ENCODE measurements at regions not wholly inside any gene's neighbourhood (a gene's known extent, or its start where the extent isn't known, plus 50 kb on each side); places are given as distances from the start of the nearest gene placed in this dataset.

DNA sequence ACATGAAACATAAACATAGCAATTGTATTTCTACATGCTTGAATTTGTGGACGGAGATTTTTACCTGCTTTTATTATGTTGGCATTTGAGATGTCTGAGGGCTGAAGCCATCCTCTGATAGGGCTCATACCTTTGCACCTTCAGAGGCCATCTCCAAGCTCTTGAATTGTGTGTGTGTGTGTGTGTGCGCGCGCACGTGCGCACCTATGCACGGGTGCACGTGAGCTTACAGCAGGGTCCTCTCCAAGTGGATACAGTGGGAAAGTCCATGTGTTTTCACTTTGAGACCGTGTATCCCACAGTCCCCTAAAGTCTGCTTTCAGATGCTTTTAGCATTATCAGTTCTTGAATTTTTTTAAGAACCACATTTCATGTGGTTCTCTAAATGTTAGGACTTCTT lies 178.6 kb downstream of the RAB11FIP2 start:
- DNase-seq (ENCODE audit: low spot score), result no peak

DNA sequence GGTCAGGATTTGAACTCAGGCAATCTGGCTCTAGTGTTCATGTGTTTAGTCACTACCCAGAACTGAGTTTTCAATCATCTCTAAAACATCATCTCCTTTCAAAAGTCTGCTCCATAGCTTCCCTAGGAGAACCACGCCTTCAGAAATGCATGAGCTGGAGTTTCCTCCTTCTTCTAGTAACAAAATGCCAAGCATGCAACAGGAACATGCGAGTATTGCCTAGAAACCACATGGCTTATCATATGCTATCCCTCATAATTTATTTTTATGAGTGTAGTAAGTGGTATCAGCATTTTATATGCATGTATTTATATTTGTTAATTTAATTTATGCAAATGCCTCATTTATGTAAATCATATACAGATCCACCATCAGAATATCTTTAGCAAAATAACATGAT lies 170.9 kb downstream of the RAB11FIP2 start:
- DNase-seq (ENCODE audit: low spot score), result no peak

DNA sequence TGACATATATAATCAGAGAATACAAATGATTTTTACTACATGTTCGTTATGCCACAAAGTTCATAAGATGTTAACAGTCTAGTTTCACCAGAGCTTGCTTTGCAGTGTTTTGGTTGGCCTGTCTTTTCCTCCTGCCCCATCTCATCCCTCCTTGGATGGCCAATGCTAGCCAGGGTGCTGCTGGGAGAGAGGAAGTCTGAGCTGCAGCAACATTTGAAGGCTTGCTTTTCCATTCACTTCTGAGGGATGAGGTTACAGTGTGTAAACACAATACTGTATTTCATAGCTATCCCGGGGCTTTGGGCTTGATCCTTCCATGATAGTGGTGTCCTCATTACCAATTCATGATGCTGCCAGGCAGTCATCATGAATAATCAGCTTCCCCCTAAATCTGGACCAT lies 170.5 kb downstream of the RAB11FIP2 start:
- no peak for DNase-seq (ENCODE audit: low spot score)

DNA sequence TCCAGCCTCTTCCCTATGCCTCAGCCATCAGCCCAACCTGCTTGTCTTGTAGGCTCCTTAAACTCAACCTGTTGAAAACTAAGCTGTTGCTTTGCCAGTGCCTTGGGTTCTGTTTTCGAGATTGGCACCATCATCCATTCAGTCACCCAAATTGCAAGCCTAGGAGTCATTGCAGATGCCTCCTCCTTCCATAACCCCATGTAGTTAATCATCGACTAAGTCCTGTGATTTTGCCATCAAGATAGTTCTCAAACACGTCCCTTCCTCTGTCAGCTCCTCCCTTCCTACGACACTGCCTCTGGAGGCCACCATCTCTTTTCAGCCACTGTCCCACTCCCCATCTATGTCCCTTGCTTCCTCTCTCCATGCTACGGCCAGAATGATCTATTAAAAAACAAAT lies 168.1 kb downstream of the RAB11FIP2 start:
- DNase-seq (ENCODE audit: low spot score), result no peak

DNA sequence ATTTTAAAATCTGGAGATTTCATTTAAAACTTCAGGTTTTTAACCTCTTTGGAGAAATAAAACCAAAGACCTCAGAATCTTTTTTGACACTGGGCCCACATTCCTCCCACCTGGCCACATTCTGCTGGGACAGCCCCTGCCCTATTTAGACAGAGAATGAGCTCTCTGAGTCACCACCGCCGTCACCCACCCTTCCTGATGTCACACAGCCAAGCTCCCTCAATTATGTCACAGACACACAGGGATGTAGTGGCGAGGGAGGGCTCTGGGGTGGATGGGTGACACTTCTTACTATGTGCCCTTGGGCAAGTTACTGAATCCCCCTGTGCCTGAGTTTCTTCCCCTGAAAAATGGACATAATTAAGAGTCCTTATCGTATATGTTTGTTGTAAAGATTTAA lies 162.6 kb downstream of the RAB11FIP2 start:
- no peak for DNase-seq (ENCODE audit: low spot score)

DNA sequence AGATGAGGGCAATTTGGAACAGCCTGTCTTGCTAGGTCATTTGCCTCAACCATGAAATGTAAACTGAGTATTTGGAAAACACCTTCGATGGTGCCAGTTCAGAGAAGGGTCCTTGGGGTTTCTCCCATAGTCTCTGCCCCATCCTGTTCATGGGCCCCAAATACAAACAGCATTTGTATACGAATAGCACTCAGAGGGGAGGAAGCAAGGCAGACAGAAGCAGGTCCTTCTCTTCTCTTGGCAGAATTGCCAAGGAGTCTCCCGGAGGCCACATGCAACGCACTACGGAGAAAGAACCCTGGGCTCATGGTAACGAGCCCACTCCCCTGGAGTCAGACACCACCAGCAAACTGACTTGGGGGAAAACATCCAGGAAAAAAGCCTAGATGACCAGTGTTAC lies 162.1 kb downstream of the RAB11FIP2 start:
- no peak for DNase-seq (ENCODE audit: low spot score)

DNA sequence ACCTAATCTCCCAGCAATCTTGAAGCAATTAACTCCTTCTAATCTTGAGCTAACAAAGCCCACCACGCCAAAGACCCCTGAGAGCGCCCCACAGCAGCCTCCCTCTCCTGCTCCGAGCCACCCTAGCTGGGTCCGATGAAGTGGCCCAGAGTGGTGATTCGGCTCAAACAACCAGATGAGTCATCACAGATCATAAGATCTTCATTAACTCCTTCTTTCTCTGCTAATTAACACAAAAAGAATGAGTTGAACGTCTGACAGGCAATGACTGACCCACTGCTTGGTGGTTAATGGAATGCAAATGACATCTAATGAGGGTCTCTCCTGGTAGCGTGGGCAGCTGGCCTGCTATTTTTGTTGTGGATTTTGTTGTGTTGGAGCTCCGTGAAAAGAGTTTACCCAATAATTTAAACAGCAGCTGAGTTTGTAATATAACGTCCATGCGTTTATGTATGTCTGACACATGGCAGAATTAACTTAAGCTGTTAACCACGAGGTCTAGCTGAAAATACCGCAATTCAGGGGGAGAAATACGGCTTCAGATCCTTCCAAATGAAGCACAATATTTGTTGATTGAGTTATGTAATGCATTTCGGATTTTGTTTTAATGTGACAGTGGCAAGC lies 161.4 kb downstream of the RAB11FIP2 start:
- no peak for DNase-seq (ENCODE audit: low spot score)

DNA sequence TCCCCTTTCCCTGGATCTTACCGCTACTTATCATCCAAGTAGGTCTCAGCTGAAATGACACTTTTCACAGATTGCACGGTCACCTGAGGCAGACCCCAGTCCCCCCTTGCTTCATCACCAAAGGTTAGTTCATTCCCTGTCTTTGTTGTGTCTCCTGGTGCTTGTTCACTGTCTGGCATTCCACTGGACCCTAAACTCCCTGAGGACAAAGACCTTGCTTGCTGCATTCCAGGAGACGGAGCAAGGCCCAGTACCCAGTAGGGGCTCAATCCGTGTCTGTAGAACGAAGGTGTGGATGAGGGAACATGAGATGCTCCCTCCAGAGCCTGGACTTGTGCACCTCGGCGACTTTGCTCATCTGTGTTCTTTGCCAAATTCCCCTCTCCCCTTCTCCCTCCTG lies 160.0 kb downstream of the RAB11FIP2 start:
- DNase-seq (ENCODE audit: low spot score), result no peak

DNA sequence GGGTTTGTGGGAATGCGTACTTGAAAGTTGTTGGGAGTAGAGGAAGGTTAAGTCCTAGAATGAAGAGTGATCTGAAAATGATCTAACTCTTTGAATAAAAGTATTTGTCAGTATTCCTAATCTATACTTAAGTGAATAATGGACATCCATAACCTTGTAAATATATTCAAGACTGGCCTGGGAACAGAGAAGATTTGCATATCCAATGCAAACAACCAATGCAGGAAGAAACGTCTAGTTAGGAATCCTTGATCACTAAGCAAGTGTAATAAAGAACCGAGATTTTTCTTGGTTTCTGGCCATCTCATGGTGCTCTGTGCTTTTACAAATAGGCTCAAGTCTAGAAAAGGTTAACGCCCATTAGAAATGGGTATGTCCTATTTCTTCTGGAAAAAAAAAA lies 157.1 kb downstream of the RAB11FIP2 start:
- DNase-seq (ENCODE audit: low spot score), result no peak

DNA sequence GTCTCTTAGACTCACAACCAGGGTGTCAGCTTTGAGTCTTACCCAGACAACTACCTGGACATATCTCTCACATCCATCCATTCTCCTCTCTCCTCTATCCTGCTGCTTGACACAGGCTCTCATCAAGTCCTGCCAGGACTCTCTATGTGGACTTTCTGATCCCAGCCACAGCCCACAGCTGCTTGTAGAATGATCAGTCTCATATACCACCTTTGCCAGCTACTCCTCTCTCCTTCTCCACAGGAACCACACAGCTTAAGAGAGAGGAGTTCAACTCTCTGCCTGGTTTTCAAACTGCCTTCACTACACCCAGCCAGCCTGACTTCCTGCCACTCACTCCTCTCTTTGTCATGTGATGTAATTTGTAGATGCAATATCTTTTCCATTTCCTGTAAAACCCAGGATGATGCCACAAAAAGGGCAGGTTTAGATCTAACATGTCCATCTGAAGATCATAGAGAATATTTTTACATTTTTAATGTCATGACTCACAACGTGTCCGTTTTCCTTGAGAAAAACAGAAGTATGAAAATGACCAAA lies 154.0 kb downstream of the RAB11FIP2 start:
- no peak for DNase-seq (ENCODE audit: low spot score)

DNA sequence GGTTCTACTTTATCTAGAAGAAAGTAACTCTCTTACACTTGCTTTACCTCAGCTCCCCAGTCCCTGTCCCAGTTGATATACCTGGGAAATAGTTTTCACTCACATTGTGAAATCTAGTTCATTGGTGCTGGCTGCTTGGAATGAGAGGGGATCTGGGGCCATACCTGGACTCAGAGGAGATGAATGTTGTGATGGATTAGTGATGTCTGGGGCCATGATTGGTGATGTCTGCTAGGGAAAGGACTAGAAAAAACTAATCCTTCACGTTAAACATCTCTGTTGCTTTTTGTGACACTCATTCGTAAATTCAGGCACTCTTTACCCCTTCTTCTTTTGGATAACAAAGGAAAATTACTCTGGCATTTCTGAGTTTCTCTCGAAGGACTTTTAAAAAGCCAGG lies 152.4 kb downstream of the RAB11FIP2 start:
- DNase-seq (ENCODE audit: low spot score), result no peak

DNA sequence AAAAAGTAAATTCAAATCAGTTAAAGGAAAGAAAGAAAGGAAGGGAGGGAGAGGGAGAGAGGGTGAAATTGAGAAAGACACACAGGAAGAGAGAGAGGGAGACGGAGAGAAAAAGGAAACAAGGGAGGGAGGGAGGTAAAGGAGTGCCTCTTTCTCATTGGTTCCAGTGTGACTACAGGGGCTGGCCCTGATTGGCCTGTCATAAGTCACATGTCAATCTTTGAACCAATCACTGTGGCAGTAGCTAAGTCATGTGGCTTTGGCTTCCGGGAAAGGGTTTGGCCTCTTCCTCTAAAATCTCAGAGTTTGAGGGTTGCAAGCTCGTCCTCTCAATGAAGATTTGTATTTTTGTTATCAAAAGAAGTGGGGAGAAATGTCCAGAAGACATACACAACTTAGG lies 150.2 kb downstream of the RAB11FIP2 start:
- DNase-seq (ENCODE audit: low spot score), result peak; percentile 64

DNA sequence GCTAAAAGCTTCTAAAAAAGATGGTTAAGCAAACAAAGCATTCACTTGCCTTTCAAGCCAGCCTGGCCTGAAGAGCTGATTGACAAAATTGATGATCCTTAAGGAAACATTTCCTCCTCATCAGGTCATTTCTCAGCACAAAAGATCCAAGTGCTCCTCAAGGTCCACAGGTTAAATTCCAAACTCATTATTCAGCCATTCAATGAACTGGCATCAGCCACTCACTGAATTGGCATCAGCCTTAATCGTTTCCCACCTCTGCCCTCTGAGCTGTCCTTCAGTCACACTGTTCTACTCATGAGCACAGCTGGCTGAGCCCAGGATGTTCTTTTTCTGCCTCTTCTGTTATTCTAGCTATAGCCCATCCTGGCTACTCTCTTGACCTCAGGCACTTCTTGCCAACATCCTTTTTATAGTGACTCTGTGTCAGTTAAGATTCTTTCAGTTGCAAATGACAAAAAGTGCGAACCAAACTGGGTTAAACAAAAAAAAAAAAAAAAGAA lies 147.5 kb downstream of the RAB11FIP2 start:
- DNase-seq (ENCODE audit: low spot score), result no peak

DNA sequence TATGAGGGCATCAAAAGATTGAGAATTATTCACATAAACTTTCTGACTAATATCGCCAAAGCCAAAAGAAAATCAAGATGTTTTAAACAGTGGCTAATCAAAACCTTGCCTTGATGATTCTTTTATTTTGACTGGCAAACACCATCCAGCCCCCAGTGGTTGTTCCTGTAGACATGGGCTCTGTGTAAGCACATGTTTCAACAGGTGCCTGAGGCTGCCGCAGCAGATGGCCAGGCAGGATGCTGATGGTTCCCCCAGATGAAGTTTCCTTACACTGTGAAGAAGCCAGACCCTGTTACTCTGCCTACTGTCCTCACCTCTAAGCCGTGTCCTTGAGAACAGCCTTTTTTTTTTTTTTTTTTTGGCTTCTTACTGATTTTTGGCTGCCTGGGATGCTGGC lies 146.5 kb downstream of the RAB11FIP2 start:
- no peak for DNase-seq (ENCODE audit: low spot score)

DNA sequence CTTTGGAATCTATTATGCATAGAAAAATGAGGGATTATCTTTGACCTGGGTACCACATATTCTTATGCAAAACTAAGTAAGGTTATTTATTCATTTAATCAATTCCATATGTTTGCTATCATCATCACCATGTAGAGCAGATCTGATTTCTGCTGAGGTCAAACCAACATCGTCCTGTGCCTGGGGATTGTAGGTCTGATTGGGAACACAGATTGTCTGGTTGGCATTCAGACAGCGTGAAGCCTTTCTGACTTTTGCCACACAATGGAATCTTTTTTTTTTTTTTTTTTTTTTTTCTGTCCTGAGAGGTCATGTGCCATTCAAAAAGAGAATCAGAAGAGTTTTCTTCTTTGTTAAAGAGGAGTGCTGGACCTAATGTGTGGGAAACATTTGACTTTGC lies 142.9 kb downstream of the RAB11FIP2 start:
- no peak for DNase-seq (ENCODE audit: low spot score)

DNA sequence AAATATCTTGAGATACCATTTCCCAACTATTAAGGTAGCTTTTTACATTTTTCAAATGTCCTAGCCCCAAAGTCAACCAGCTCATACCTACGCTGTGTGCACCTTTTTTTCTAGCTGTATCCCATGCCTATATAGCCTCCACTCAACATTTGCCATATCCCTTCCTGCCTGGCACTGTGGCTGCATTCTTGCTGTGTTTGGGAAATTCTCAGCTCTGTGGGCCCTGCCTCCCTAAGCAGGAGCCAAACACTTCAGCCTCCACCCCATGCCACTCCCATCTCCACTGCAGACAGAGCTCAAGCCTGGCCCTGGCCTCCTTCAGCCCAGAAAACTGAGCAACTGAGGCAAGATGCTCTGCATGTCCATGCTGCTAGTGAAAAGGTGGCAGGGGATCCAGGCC lies 141.3 kb downstream of the RAB11FIP2 start:
- no peak for DNase-seq (ENCODE audit: low spot score)

DNA sequence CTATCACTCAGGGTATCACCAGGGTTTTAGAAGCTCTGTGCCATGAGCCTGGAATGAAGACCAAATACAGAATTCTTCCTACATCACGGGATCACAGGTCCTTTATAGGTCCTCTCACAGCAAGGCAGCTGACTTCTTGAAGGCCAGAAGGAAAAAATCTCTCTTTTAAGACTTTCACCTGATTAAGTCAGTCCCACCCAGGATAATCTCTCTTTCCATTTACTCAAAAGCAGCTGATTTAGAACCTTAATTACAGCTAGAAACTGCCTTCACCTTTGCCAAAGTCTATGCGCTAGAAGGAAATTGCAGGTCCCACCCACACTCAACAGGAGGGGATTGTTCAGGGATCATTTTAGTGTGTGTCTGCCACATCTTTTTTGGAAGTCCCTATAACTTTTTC lies 135.1 kb downstream of the RAB11FIP2 start:
- no peak for DNase-seq (ENCODE audit: low spot score)

DNA sequence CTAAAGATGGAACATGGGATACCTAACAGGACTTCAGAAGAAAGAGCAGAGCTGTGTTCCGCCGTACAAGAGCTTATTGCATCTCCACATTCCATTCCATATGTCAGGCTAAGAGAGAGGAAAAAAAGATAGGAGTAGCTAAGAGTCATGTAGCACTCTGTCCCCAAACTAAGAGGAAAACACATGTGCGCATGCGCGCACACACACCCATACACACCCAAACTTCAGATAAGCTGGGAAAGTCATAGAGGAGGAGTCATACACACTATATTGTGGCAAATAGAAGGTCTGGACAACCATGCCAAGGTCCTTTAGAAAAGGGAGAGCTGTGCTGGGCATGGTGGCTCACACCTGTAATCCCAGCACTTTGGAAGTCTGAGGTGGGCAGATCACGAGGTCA lies 132.4 kb downstream of the RAB11FIP2 start:
- no peak for DNase-seq (ENCODE audit: low spot score)

DNA sequence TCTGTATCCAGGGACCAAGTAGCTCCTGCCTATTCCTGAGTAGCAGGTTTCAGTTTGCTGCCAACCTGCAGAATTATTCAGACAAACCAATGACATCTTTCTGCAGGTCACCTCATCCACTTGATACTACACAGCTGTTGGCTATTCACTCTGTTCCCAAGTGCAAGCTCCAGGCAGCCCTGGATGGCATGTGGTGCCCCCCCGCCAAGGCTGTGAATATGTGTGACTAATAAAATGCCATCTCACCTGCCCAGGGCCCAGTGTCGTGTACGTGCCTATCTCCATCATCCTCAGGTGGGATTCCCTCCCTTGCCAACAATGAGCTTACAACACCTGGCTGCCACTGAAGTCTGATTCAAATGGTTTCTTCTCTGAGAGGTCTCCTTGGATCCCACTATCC lies 125.8 kb downstream of the RAB11FIP2 start:
- no peak for DNase-seq (ENCODE audit: low spot score)

DNA sequence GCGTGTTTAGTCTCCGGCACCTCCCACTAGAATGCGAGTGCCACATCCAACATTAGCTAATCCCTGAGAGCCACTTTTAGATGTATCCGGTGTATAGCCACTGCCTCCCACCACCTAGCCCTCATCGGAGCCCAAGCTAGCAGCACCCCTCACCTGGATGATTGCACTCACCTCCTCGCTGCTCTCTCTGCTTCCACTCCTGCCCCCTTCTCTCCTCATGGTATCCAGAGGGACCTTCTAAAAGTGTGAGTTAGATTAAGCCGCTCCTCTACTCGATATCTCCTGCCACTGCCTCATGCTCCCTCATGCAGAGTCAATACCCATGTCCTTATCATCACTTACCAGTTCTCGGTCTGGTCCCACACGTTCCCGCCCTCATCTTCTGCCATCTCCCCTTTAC lies 125.3 kb downstream of the RAB11FIP2 start:
- no peak for DNase-seq (ENCODE audit: low spot score)

DNA sequence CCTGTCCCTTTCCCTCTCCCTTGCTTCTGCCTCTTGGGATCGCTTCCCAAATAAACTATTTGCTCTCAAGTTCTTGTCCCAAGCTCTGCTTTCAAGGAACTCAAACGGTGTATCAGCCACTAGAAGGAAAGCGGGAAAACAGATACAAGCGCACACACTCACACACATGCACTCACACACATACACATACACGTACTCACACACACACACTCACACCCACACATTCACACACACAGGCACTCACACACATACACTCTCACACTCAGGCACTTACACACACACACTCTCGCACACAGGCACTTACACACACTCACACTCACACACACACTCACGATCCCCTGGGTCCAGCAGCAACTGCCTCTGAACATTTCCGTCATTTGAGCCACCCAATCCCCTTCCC lies 121.9 kb downstream of the RAB11FIP2 start:
- no peak for DNase-seq (ENCODE audit: low spot score)

DNA sequence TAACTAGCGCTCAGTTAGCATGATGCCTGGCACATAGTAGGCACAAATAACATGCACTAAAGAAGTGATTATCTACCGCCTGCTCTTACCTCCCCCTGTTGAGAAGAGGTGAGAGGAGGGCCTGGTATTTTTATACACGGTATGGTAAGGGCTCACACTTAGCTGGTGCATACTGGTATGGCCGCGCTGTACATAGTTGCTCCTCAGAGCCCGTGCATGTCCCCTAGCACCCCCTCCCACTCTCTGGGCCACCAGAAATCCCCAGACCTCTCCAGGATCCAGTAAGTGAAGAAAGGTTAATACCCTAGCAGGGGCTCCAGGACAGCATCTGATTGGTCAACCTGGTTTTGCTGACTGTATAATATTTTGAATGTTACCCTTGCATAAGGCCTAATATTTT lies 121.4 kb downstream of the RAB11FIP2 start:
- DNase-seq (ENCODE audit: low spot score), result no peak

DNA sequence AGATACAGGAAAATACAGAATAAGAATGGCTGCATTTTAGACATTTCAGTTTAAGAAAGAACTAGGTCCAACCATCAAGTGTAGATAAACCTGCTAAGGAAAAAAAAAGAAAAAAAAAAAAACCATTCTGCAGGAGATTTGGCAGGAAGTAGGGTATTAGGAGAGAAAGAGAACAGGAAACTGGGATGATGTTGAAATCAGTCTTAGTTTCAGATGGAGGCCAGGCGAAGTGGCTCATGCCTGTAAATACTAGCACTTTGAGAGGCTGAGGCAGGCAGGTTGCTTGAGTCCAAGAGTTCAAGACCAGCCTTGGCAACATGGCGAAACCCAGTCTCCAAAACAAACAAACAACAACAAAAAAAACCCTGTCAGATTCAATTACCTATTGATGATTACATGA lies 120.2 kb downstream of the RAB11FIP2 start:
- peak; percentile 11 for DNase-seq (ENCODE audit: low spot score)

DNA sequence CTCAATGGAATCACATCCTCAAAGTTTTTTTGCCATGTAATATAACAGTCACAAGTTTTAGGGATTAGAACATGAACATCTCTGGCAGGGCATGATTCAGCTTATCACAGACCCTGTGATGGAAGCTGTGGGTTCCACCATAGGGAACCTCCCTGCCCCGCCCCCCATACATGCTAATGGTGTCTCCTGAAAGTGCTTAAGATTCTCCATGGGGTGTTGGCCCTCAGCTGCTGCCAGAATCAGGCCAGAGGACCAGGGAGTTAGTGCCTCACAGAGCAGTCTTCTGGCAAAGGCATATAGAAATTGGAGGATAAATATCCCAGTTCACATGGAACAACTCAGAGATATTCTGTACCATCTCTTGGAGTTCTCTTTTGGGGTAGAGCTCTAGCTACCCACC lies 119.4 kb downstream of the RAB11FIP2 start:
- no peak for DNase-seq (ENCODE audit: low spot score)
